ENCODE measurements at regions not wholly inside any gene's neighbourhood (a gene's known extent, or its start where the extent isn't known, plus 50 kb on each side); places are given as distances from the start of the nearest gene placed in this dataset.

DNA sequence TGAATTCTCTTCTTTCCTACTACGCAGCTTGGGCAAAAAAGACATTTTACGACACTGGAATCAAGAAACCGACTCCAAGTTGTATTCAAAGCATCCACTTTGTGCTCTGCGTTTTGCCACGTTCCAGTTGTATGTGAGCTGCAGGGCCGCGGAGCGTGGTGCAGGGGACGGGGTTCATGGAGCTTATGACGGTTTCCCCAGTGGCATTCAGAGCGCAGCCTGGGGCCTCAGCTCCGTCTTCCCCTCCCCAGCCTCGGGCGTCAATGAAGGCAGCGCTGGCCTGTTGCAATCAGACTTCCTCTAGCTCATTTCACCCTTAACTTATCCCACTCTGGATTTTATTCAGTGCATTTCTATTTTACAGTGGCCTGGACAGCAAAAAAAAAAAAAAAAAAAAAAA lies 403.4 kb upstream of the KLF6 start:
- no peak overlapping the region for H3K4me3 Mint-ChIP-seq
- peaks cover 7% of the 10 kb centered on the region for H3K4me1 Mint-ChIP-seq
- Histone ChIP-seq H3K27me3 (replicated peaks in 1 of 4; ENCODE audit: control extremely low read depth in 1 of 4, control insufficient read depth in 3 of 4, insufficient read depth in 4 of 4, low read length in 3 of 4) (no peaks in the 10 kb centered on the region), H4K20me1 (ENCODE audit: control insufficient read depth, insufficient read depth, low read length, poor library complexity, severe bottlenecking) (no peaks in the 10 kb centered on the region), H3K4me3 (ENCODE audit: control extremely low read depth in 1 of 5, extremely low read depth in 1 of 5, insufficient read depth in 1 of 5, low read depth in 2 of 5, low read length in 4 of 5) (no peak overlapping the region), H2AFZ (ENCODE audit: insufficient read depth, low read depth, low read length, poor library complexity, severe bottlenecking) (no peak overlapping the region), H3K27ac (ENCODE audit: low read length in 2 of 2) (no peak overlapping the region), H3K9ac (ENCODE audit: low read length) (no peak overlapping the region), H3K9me3 (ENCODE audit: control extremely low read depth in 1 of 3, control insufficient read depth in 2 of 3, insufficient read depth in 1 of 3, low read length in 2 of 3) (peaks cover 0 to 3% (median 0%) of the 10 kb centered on the region in 3 donors), H3K4me2 (replicated peaks; ENCODE audit: low read depth, low read length, poor library complexity, severe bottlenecking) (no peak overlapping the region), H3K4me1 (ENCODE audit: control insufficient read depth in 2 of 2, insufficient read depth in 2 of 2, low read length in 2 of 2) (no peaks in the 10 kb centered on the region), H3K79me2 (ENCODE audit: control insufficient read depth, insufficient read depth, low read length) (no peaks in the 10 kb centered on the region), H3K36me3 (replicated peaks in 1 of 2; ENCODE audit: control extremely low read depth in 1 of 2, control insufficient read depth in 1 of 2, extremely low read depth in 1 of 2, insufficient read depth in 2 of 2, low read length in 1 of 2) (no peaks in the 10 kb centered on the region)
- no peak for TF ChIP-seq EZH2 (IDR thresholded peaks at IDR 0.05; ENCODE audit: borderline replicate concordance, insufficient read depth, low read depth, low read length, poor library complexity, severe bottlenecking)
- TF ChIP-seq, protein P1, sequence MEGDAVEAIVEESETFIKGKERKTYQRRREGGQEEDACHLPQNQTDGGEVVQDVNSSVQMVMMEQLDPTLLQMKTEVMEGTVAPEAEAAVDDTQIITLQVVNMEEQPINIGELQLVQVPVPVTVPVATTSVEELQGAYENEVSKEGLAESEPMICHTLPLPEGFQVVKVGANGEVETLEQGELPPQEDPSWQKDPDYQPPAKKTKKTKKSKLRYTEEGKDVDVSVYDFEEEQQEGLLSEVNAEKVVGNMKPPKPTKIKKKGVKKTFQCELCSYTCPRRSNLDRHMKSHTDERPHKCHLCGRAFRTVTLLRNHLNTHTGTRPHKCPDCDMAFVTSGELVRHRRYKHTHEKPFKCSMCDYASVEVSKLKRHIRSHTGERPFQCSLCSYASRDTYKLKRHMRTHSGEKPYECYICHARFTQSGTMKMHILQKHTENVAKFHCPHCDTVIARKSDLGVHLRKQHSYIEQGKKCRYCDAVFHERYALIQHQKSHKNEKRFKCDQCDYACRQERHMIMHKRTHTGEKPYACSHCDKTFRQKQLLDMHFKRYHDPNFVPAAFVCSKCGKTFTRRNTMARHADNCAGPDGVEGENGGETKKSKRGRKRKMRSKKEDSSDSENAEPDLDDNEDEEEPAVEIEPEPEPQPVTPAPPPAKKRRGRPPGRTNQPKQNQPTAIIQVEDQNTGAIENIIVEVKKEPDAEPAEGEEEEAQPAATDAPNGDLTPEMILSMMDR (IDR thresholded peaks at IDR 0.05): no peak
- 97% methylated on average over 14 of the region's 15 CpGs for WGBS (ENCODE audit: insufficient coverage)
- POLR2A ChIA-PET: interaction anchor here (0.7 kb wide), 1 partner anchor 138 kb away, joined by 8 read pairs; no protein-coding TSS in a partner anchor
- peaks cover 4% of the 10 kb centered on the region for H3K9me3 Mint-ChIP-seq (ENCODE audit: insufficient read depth)
- peaks cover 3% of the 10 kb centered on the region for H3K27me3 Mint-ChIP-seq
- intact Hi-C loops (cut with micrococcal nuclease): loop anchor here (10.0 kb wide), 1 partner anchor 54 kb away; no protein-coding TSS in a partner anchor
- H3K27ac Mint-ChIP-seq: no peak overlapping the region
- DNase-seq: no peak
- CTCF ChIA-PET: no interaction called here
- ATAC-seq (ENCODE audit: low read depth): no peak

DNA sequence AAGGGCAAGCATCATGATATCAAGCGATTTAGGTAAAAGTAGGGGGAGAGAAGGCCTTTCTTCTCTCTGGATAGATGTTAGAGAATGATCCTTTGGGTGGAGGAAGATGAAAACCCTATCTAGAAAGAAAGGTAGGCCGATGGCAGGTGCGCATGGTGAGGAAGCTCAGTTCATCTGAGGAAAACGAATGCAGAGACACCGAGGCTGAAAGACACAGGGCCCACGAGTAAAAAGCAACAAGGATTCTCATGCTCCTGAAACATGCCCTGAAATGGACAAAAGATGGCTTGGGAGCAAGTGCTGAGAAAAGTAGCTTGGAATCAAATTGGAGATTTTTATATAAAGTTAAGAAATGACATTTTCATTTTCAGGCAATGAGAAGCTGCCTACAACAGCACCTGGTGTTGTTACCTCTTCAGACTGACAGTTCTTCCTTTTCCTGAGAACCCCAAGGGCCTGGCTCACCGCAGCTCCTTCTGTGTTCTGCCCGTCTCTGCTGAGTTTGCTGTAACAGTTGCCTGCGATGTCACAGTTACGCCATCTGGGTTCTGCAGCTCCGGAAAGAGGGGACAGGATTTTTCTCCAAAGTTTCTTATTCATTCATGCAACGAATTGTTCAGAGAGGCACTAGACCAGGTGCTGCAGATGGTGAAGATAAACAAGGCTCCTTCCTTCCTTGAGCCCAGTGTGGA lies 402.0 kb upstream of the KLF6 start:
- Histone ChIP-seq H3K9ac (ENCODE audit: low read length) (no peak overlapping the region), H3K36me3 (replicated peaks in 1 of 2; ENCODE audit: control extremely low read depth in 1 of 2, control insufficient read depth in 1 of 2, extremely low read depth in 1 of 2, insufficient read depth in 2 of 2, low read length in 1 of 2) (no peaks in the 10 kb centered on the region), H4K20me1 (ENCODE audit: control insufficient read depth, insufficient read depth, low read length, poor library complexity, severe bottlenecking) (no peaks in the 10 kb centered on the region), H3K4me1 (ENCODE audit: control insufficient read depth in 2 of 2, insufficient read depth in 2 of 2, low read length in 2 of 2) (peaks cover 0 to 1% of the 10 kb centered on the region in 2 donors), H3K27ac (ENCODE audit: low read length in 2 of 2) (no peak overlapping the region), H3K9me3 (ENCODE audit: control extremely low read depth in 1 of 3, control insufficient read depth in 2 of 3, insufficient read depth in 1 of 3, low read length in 2 of 3) (peaks cover 0 to 3% (median 0%) of the 10 kb centered on the region in 3 donors), H3K4me2 (replicated peaks; ENCODE audit: low read depth, low read length, poor library complexity, severe bottlenecking) (no peak overlapping the region), H3K4me3 (ENCODE audit: control extremely low read depth in 1 of 5, extremely low read depth in 1 of 5, insufficient read depth in 1 of 5, low read depth in 2 of 5, low read length in 4 of 5) (no peak overlapping the region), H2AFZ (ENCODE audit: insufficient read depth, low read depth, low read length, poor library complexity, severe bottlenecking) (peak overlapping the region; percentile 29), H3K27me3 (replicated peaks in 1 of 4; ENCODE audit: control extremely low read depth in 1 of 4, control insufficient read depth in 3 of 4, insufficient read depth in 4 of 4, low read length in 3 of 4) (no peaks in the 10 kb centered on the region), H3K79me2 (ENCODE audit: control insufficient read depth, insufficient read depth, low read length) (no peaks in the 10 kb centered on the region)
- WGBS (ENCODE audit: insufficient coverage): 60% methylated on average over 11 of the region's 12 CpGs
- H3K27me3 Mint-ChIP-seq: peaks cover 3% of the 10 kb centered on the region
- POLR2A ChIA-PET: no interaction called here
- intact Hi-C loops (cut with micrococcal nuclease): loop anchor here (10.0 kb wide), 1 partner anchor 52 kb away; no protein-coding TSS in a partner anchor
- H3K9me3 Mint-ChIP-seq (ENCODE audit: insufficient read depth): peaks cover 4% of the 10 kb centered on the region
- peaks cover 7% of the 10 kb centered on the region for H3K4me1 Mint-ChIP-seq
- no peak overlapping the region for H3K27ac Mint-ChIP-seq
- H3K4me3 Mint-ChIP-seq: no peak overlapping the region
- DNase-seq: no peak
- CTCF ChIA-PET: no interaction called here
- ATAC-seq (ENCODE audit: low read depth): no peak
- TF ChIP-seq, protein P1 (IDR thresholded peaks at IDR 0.05): no peak
- TF ChIP-seq EZH2 (IDR thresholded peaks at IDR 0.05; ENCODE audit: borderline replicate concordance, insufficient read depth, low read depth, low read length, poor library complexity, severe bottlenecking): no peak

Measured in B cell (primary cell).